Fibroblast of pulmonary artery (primary cell): ENCODE measurements at regions not wholly inside any gene's neighbourhood (a gene's known extent, or its start where the extent isn't known, plus 50 kb on each side); places are given as distances from the start of the nearest gene placed in this dataset.

Experiments
- DNase-seq: peaks from one replicate; pipeline ENCODE4 v3.0.0-alpha.2; 2010; ENCODE audit warnings: low read depth
- H3K4me3 ChIP-seq: replicated peaks from 2 replicates; pipeline ENCODE4 v1.5.1; 2011; ENCODE audit warnings: low read depth, mild to moderate bottlenecking, control low read depth, low read length, moderate library complexity
- CTCF ChIP-seq: IDR thresholded peaks from 2 replicates; pipeline ENCODE4 v1.5.1; 2011; ENCODE audit warnings: mild to moderate bottlenecking, control low read depth, low read length, inconsistent platforms; ENCODE audit errors: missing control alignments

- DNase-seq: no peak
- no peak overlapping the region for H3K4me3 ChIP-seq
- no peak for TF ChIP-seq CTCF
Observed at GRCh38 chr10:20707251-20707650, 189.9 kb downstream of the NEBL start.

- no peak overlapping the region for H3K4me3 ChIP-seq
- DNase-seq: no peak
- no peak for TF ChIP-seq CTCF
Observed at GRCh38 chr10:20698837-20699236, 198.3 kb downstream of the NEBL start.

- DNase-seq: no peak
- H3K4me3 ChIP-seq: no peak overlapping the region
- TF ChIP-seq CTCF: no peak
Observed at GRCh38 chr10:20694296-20694695, 202.8 kb downstream of the NEBL start.

- no peak for DNase-seq
- TF ChIP-seq CTCF: no peak
Observed at GRCh38 chr10:20688797-20689544, 208.1 kb downstream of the NEBL start.

GRCh38 chr10:20686015-20686635, 211.0 kb downstream of the NEBL start:
- TF ChIP-seq CTCF: no peak
- no peak for DNase-seq

More at GRCh38 chr10:20688797-20689544, 208.1 kb downstream of the NEBL start:
- H3K4me3 ChIP-seq: no peak overlapping the region

GRCh38 chr10:20685462-20685861, 211.6 kb downstream of the NEBL start:
- no peak overlapping the region for H3K4me3 ChIP-seq
- TF ChIP-seq CTCF: no peak
- no peak for DNase-seq

More at GRCh38 chr10:20686015-20686635, 211.0 kb downstream of the NEBL start:
- H3K4me3 ChIP-seq: no peak overlapping the region
